Liver (tissue), 7 donors: ENCODE measurements at regions not wholly inside any gene's neighbourhood (a gene's known extent, or its start where the extent isn't known, plus 50 kb on each side); places are given as distances from the start of the nearest gene placed in this dataset.

Source experiments
- DNase-seq: peaks from one replicate; pipeline ENCODE4 v3.0.0-alpha.2; 2017; ENCODE audit warnings: low spot score
- H3K27ac ChIP-seq, 2 donors: one replicate each; pipeline ENCODE4 v1.7.0; 2013; ENCODE audit warnings: inconsistent platforms in 2 of 2, low read length in 2 of 2, control low read depth in 1 of 2, low read depth in 1 of 2, mild to moderate bottlenecking in 1 of 2
- H3K27me3 ChIP-seq, 4 donors: one replicate each; pipeline versions ENCODE4 v1.6.1 to v1.7.0; 2013; ENCODE audit warnings: low read length in 3 of 4, inconsistent platforms in 1 of 4, mild to moderate bottlenecking in 1 of 4, moderate library complexity in 1 of 4; ENCODE audit not compliant: control insufficient read depth in 4 of 4, insufficient read depth in 4 of 4
- H3K36me3 ChIP-seq, 4 donors: one replicate each; pipeline versions ENCODE4 v1.6.1 to v1.7.0; 2013; ENCODE audit warnings: low read length in 3 of 4, mild to moderate bottlenecking in 3 of 4, low read depth in 1 of 4, moderate library complexity in 1 of 4; ENCODE audit not compliant: control insufficient read depth in 4 of 4, insufficient read depth in 3 of 4
- H3K4me1 ChIP-seq, 4 donors: one replicate each; pipeline versions ENCODE4 v1.6.1 to v1.7.0; 2013; ENCODE audit warnings: low read length in 3 of 4, mild to moderate bottlenecking in 3 of 4, moderate library complexity in 1 of 4; ENCODE audit not compliant: control insufficient read depth in 4 of 4, insufficient read depth in 4 of 4
- H3K4me3 ChIP-seq, 3 donors: one replicate each; pipeline versions ENCODE4 v1.6.1 to v1.7.0; 2013; ENCODE audit warnings: low read length in 3 of 3, control low read depth in 1 of 3, low read depth in 1 of 3, mild to moderate bottlenecking in 1 of 3
- H3K9ac ChIP-seq, 2 donors: one replicate each; pipeline ENCODE4 v1.7.0; 2013; ENCODE audit warnings: low read length in 2 of 2, mild to moderate bottlenecking in 2 of 2, moderate library complexity in 2 of 2, control low read depth in 1 of 2, low read depth in 1 of 2
- H3K9me3 ChIP-seq, 4 donors: one replicate each; pipeline versions ENCODE4 v1.6.1 to v1.7.0; 2013; ENCODE audit warnings: low read length in 3 of 4; ENCODE audit not compliant: control insufficient read depth in 4 of 4
- ATF3 ChIP-seq: IDR thresholded peaks from 2 replicates; pipeline ENCODE4 v1.6.1; 2016; ENCODE audit warnings: antibody characterized with exemption
- FOXA2 ChIP-seq: IDR thresholded peaks from 2 replicates; pipeline ENCODE4 v1.6.1; 2016; ENCODE audit warnings: antibody characterized with exemption
- GABPA ChIP-seq, 2 donors: IDR thresholded peaks in 1 of 2; conservative IDR thresholded peaks in 1 of 2; 2 replicates each; pipeline ENCODE4 v1.6.1; 2016; ENCODE audit warnings: antibody characterized with exemption in 2 of 2, mild to moderate bottlenecking in 1 of 2, moderate library complexity in 1 of 2
- HNF4A ChIP-seq, 2 donors: conservative IDR thresholded peaks; 2 replicates each; pipeline ENCODE4 v1.6.1; 2016; ENCODE audit warnings: antibody characterized with exemption in 2 of 2, mild to moderate bottlenecking in 2 of 2
- JUND ChIP-seq, 2 donors: IDR thresholded peaks; 2 replicates each; pipeline ENCODE4 v1.6.1; 2016; ENCODE audit warnings: antibody characterized with exemption in 2 of 2
- NR2F2 ChIP-seq: IDR thresholded peaks from 2 replicates; pipeline ENCODE4 v1.6.1; 2016; ENCODE audit warnings: antibody characterized with exemption
- REST ChIP-seq: IDR thresholded peaks from 2 replicates; pipeline ENCODE4 v1.6.1; 2016; ENCODE audit warnings: antibody characterized with exemption, mild to moderate bottlenecking
- RXRA ChIP-seq, 2 donors: IDR thresholded peaks; 2 replicates each; pipeline ENCODE4 v1.6.1; 2017 to 2018; ENCODE audit warnings: antibody characterized with exemption in 2 of 2, mild to moderate bottlenecking in 1 of 2
- SP1 ChIP-seq: IDR thresholded peaks from 2 replicates; pipeline ENCODE4 v1.6.1; 2018; ENCODE audit warnings: antibody characterized with exemption, mild to moderate bottlenecking
- TAF1 ChIP-seq: conservative IDR thresholded peaks from 2 replicates; pipeline ENCODE4 v1.6.1; 2016; ENCODE audit warnings: antibody characterized with exemption, mild to moderate bottlenecking
- ZBTB33 ChIP-seq: IDR thresholded peaks from 2 replicates; pipeline ENCODE4 v1.6.1; 2016; ENCODE audit warnings: antibody characterized with exemption
- WGBS: extraction: QIAGEN DNeasy Blood & Tissue Kit; methylation state at CpG from one replicate; pipeline ENCODE4 v1.1.7; 2013; 5-methylcytosine and 5-hydroxymethylcytosine counted together
- donor health status: healthy.
- donor health status: healthy.
- donor health status: healthy.
- donor health status: healthy.

- WGBS = 80% methylated on average over 6 of the region's 6 CpGs
- H3K4me1 ChIP-seq = peaks cover 0 to 17% (median 17%) of the 10 kb centered on the region in 4 donors
Measured at GRCh38 chr10:123373591-123373990, 219.4 kb downstream of the BUB3 start.

GRCh38 chr10:123375097-123375496 lies 220.9 kb downstream of the BUB3 start:
- Histone ChIP-seq H3K4me1 (peaks cover 0 to 17% (median 17%) of the 10 kb centered on the region in 4 donors), H3K9ac (no peak overlapping the region), H3K27me3 (no peaks in the 10 kb centered on the region), H3K4me3 (no peak overlapping the region), H3K27ac (no peak overlapping the region), H3K9me3 (no peaks in the 10 kb centered on the region), H3K36me3 (no peaks in the 10 kb centered on the region)
- TF ChIP-seq HNF4A (conservative IDR thresholded peaks at IDR 0.05) (no peak), ATF3 (no peak), TAF1 (no peak), SP1 (no peak), FOXA2 (no peak), REST (no peak), NR2F2 (no peak), ZBTB33 (no peak)
- WGBS = 90% methylated on average over 3 of the region's 3 CpGs
- no peak for DNase-seq

More at GRCh38 chr10:123373591-123373990, 219.4 kb downstream of the BUB3 start:
- no peak for TF ChIP-seq HNF4A (conservative IDR thresholded peaks at IDR 0.05)
- H3K27ac ChIP-seq = no peak overlapping the region
- H3K9me3 ChIP-seq = no peaks in the 10 kb centered on the region
- no peak overlapping the region for H3K4me3 ChIP-seq
- H3K36me3 ChIP-seq = no peaks in the 10 kb centered on the region
- H3K27me3 ChIP-seq = no peaks in the 10 kb centered on the region
- H3K9ac ChIP-seq = no peak overlapping the region
- no peak for DNase-seq

- Histone ChIP-seq H3K4me1 (peaks cover 0 to 17% (median 17%) of the 10 kb centered on the region in 4 donors), H3K4me3 (no peak overlapping the region), H3K27me3 (no peaks in the 10 kb centered on the region), H3K27ac (no peak overlapping the region), H3K9me3 (no peaks in the 10 kb centered on the region), H3K36me3 (no peaks in the 10 kb centered on the region), H3K9ac (no peak overlapping the region)
- DNase-seq = no peak
- 79% methylated on average over 1 of the region's 1 CpG for WGBS
- no peak for TF ChIP-seq RXRA (IDR thresholded peaks at IDR 0.05)
- no peak for TF ChIP-seq TAF1
- TF ChIP-seq ATF3 = no peak
- no peak for TF ChIP-seq ZBTB33
- no peak for TF ChIP-seq SP1
- TF ChIP-seq GABPA (IDR thresholded peaks at IDR 0.05 in 1 of 2, conservative IDR thresholded peaks at IDR 0.05 in 1 of 2) = no peak
- no peak for TF ChIP-seq JUND (IDR thresholded peaks at IDR 0.05)
- TF ChIP-seq HNF4A (conservative IDR thresholded peaks at IDR 0.05) = no peak
- no peak for TF ChIP-seq NR2F2
Measured at GRCh38 chr10:123375738-123376137, 221.5 kb downstream of the BUB3 start.
